ENCODE measurements at regions not wholly inside any gene's neighbourhood (a gene's known extent, or its start where the extent isn't known, plus 50 kb on each side); places are given as distances from the start of the nearest gene placed in this dataset.
A peak's percentile ranks its signal among the peaks of the same experiment; 100 is the strongest.

- no peak for TF ChIP-seq POLR2A (IDR thresholded peaks at IDR 0.05)
- no peak for TF ChIP-seq CTCF (IDR thresholded peaks at IDR 0.05)
- TF ChIP-seq POLR2AphosphoS5 (IDR thresholded peaks at IDR 0.05; ENCODE audit: insufficient read depth in 1 of 2, low read depth in 1 of 2) = no peak
- DNase-seq (ENCODE audit: extremely low spot score in 2 of 2) = no peak
- intact Hi-C loops (cut with DNase I) = no loop called here
- Histone ChIP-seq H3K9me3 (no peaks in the 10 kb centered on the region), H3K27ac (no peak overlapping the region), H3K36me3 (no peaks in the 10 kb centered on the region), H3K4me1 (no peaks in the 10 kb centered on the region), H3K27me3 (no peaks in the 10 kb centered on the region), H3K4me3 (no peak overlapping the region)
These were observed 297.5 kb upstream of the RASGRP1 start for GRCh38 chr15:38862099-38862498.

DNA sequence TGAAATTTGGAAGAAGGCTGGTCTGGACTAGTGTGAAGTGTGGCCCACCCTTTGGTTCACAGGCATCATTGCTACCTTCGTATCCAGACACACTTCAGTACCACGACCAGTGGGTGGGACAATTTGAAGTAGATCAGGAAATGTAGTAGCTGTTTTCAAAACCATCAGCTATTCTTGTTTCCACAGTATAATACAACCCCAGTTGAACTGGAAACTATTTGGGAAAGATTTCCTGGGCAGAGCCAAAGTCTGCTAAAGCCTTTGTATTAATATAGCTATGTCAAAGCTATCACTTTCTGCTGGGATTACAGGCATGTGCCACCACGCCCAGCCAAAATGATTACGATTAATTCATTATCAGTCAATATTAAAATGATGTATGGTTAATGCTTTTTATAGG lies 298.8 kb upstream of the RASGRP1 start:
- no peak for DNase-seq (ENCODE audit: extremely low spot score in 2 of 2)
- Histone ChIP-seq H3K9me3 (no peaks in the 10 kb centered on the region), H3K27ac (no peak overlapping the region), H3K4me3 (no peak overlapping the region), H3K4me1 (no peaks in the 10 kb centered on the region), H3K27me3 (no peaks in the 10 kb centered on the region), H3K36me3 (no peaks in the 10 kb centered on the region)
- intact Hi-C loops (cut with DNase I) = no loop called here
- TF ChIP-seq CTCF (IDR thresholded peaks at IDR 0.05) (no peak), POLR2A (IDR thresholded peaks at IDR 0.05) (no peak), POLR2AphosphoS5 (IDR thresholded peaks at IDR 0.05; ENCODE audit: insufficient read depth in 1 of 2, low read depth in 1 of 2) (no peak)

GRCh38 chr15:38864122-38864521 lies 299.5 kb upstream of the RASGRP1 start:
- no peak overlapping the region for H3K27ac ChIP-seq
- no peak overlapping the region for H3K4me3 ChIP-seq
- H3K9me3 ChIP-seq = no peaks in the 10 kb centered on the region
- DNase-seq (ENCODE audit: extremely low spot score in 2 of 2) = no peak
- H3K36me3 ChIP-seq = no peaks in the 10 kb centered on the region
- TF ChIP-seq POLR2A (IDR thresholded peaks at IDR 0.05) (no peak), POLR2AphosphoS5 (IDR thresholded peaks at IDR 0.05; ENCODE audit: insufficient read depth in 1 of 2, low read depth in 1 of 2) (no peak), CTCF (IDR thresholded peaks at IDR 0.05) (no peak)
- no peaks in the 10 kb centered on the region for H3K27me3 ChIP-seq
- intact Hi-C loops (cut with DNase I) = no loop called here
- H3K4me1 ChIP-seq = no peaks in the 10 kb centered on the region

DNA sequence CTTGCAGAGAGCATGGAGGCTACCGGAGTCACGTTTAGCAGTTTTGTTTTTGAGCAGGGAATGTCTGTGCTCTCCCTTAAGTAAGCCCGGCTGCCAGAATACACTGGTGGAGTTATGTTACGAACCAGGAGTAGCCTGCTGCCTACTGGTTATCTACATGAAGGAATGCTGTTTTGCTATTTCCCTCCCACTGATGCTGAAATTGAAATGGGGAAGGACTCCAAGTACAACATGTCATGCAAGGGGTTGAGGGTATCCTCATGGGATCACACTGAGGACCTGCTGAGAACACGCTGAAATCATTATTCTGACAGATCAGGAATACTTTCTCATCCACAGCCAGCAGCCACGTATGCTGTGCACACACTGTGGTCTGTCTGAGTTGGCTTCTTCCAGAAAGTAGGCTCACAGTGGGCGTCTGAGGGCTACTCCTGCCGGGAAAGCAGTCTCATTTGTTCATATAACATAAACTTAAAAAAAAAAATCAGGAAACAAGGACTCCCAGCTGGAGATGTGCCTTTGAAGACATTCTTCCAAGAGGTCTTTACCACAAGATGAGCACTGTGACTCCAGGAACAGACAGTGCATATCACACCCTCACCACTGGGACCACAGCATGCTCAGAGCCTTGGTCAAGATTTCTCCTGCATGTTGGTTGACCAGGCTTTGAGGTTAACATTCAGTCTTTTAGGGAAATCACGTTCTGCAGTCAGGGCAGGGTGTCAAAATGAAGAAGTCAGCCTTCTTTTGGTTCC lies 300.4 kb upstream of the RASGRP1 start:
- intact Hi-C loops (cut with DNase I) = no loop called here
- no peak overlapping the region for H3K27ac ChIP-seq
- no peak overlapping the region for H3K4me3 ChIP-seq
- H3K9me3 ChIP-seq = no peaks in the 10 kb centered on the region
- no peaks in the 10 kb centered on the region for H3K4me1 ChIP-seq
- H3K36me3 ChIP-seq = no peaks in the 10 kb centered on the region
- no peaks in the 10 kb centered on the region for H3K27me3 ChIP-seq
- DNase-seq (ENCODE audit: extremely low spot score in 2 of 2) = peak in 1 of 2 donors; percentile 91
- TF ChIP-seq POLR2AphosphoS5 (IDR thresholded peaks at IDR 0.05; ENCODE audit: insufficient read depth in 1 of 2, low read depth in 1 of 2) = no peak
- no peak for TF ChIP-seq POLR2A (IDR thresholded peaks at IDR 0.05)
- no peak for TF ChIP-seq CTCF (IDR thresholded peaks at IDR 0.05)

- H3K27ac ChIP-seq = no peak overlapping the region
- no peak overlapping the region for H3K4me3 ChIP-seq
- no peaks in the 10 kb centered on the region for H3K9me3 ChIP-seq
- DNase-seq (ENCODE audit: extremely low spot score in 2 of 2) = no peak
- TF ChIP-seq CTCF (IDR thresholded peaks at IDR 0.05) = no peak
- no peak for TF ChIP-seq POLR2AphosphoS5 (IDR thresholded peaks at IDR 0.05; ENCODE audit: insufficient read depth in 1 of 2, low read depth in 1 of 2)
- TF ChIP-seq POLR2A (IDR thresholded peaks at IDR 0.05) = no peak
- intact Hi-C loops (cut with DNase I) = no loop called here
- no peaks in the 10 kb centered on the region for H3K36me3 ChIP-seq
- no peaks in the 10 kb centered on the region for H3K4me1 ChIP-seq
- no peaks in the 10 kb centered on the region for H3K27me3 ChIP-seq
These were observed 302.9 kb upstream of the RASGRP1 start for GRCh38 chr15:38867556-38867955.

Measured in vagina (tissue), 2 donors.